Endothelial cell of hepatic sinusoid (primary cell): ENCODE measurements at regions not wholly inside any gene's neighbourhood (a gene's known extent, or its start where the extent isn't known, plus 50 kb on each side); places are given as distances from the start of the nearest gene placed in this dataset.

ENCODE experiments used
- in situ Hi-C: cut with HindIII; loops from 2 replicates; pipeline ENCODE4 v1.10.0; 2017; ENCODE audit warnings: low sequenced_read_pairs

GRCh38 chr14:28494196-28494595 is 272.4 kb upstream of the FOXG1 start:
- in situ Hi-C loops = no loop called here

GRCh38 chr14:28496364-28496763 is 270.2 kb upstream of the FOXG1 start:
- in situ Hi-C loops = no loop called here

- in situ Hi-C loops = no loop called here
Observed at GRCh38 chr14:28502517-28502916, 264.1 kb upstream of the FOXG1 start.

GRCh38 chr14:28515571-28515970 is 251.0 kb upstream of the FOXG1 start:
- in situ Hi-C loops = loop anchor here (5.0 kb wide), 1 partner anchor 33 kb away; no protein-coding TSS in a partner anchor

- in situ Hi-C loops = no loop called here
Observed at GRCh38 chr14:28536889-28537288, 229.7 kb upstream of the FOXG1 start.

GRCh38 chr14:28542040-28542439 is 224.5 kb upstream of the FOXG1 start:
- in situ Hi-C loops = no loop called here

- in situ Hi-C loops = no loop called here
Observed at GRCh38 chr14:28565345-28565744, 201.2 kb upstream of the FOXG1 start.

- in situ Hi-C loops = no loop called here
Observed at GRCh38 chr14:28570391-28570790, 196.2 kb upstream of the FOXG1 start.

- in situ Hi-C loops = no loop called here
Observed at GRCh38 chr14:28571636-28572035, 195.0 kb upstream of the FOXG1 start.

GRCh38 chr14:28576523-28576922 is 190.1 kb upstream of the FOXG1 start:
- in situ Hi-C loops = no loop called here

- in situ Hi-C loops = no loop called here
Observed at GRCh38 chr14:28577187-28577586, 189.4 kb upstream of the FOXG1 start.

- in situ Hi-C loops = no loop called here
Observed at GRCh38 chr14:28577711-28578131, 188.9 kb upstream of the FOXG1 start.

GRCh38 chr14:28584951-28585350 is 181.6 kb upstream of the FOXG1 start:
- in situ Hi-C loops = no loop called here

GRCh38 chr14:28589792-28590191 is 176.8 kb upstream of the FOXG1 start:
- in situ Hi-C loops = no loop called here

GRCh38 chr14:28596391-28596790 is 170.2 kb upstream of the FOXG1 start:
- in situ Hi-C loops = no loop called here

- in situ Hi-C loops = no loop called here
Observed at GRCh38 chr14:28599191-28599590, 167.4 kb upstream of the FOXG1 start.

- in situ Hi-C loops = no loop called here
Observed at GRCh38 chr14:28599605-28600004, 167.0 kb upstream of the FOXG1 start.

GRCh38 chr14:28603606-28604005 is 163.0 kb upstream of the FOXG1 start:
- in situ Hi-C loops = no loop called here

GRCh38 chr14:28607661-28608060 is 158.9 kb upstream of the FOXG1 start:
- in situ Hi-C loops = no loop called here

- in situ Hi-C loops = no loop called here
Observed at GRCh38 chr14:28608443-28608842, 158.1 kb upstream of the FOXG1 start.

- in situ Hi-C loops = no loop called here
Observed at GRCh38 chr14:28608851-28609828, 157.4 kb upstream of the FOXG1 start.

GRCh38 chr14:28612414-28612813 is 154.2 kb upstream of the FOXG1 start:
- in situ Hi-C loops = no loop called here
